ENCODE measurements at regions not wholly inside any gene's neighbourhood (a gene's known extent, or its start where the extent isn't known, plus 50 kb on each side); places are given as distances from the start of the nearest gene placed in this dataset.

DNA sequence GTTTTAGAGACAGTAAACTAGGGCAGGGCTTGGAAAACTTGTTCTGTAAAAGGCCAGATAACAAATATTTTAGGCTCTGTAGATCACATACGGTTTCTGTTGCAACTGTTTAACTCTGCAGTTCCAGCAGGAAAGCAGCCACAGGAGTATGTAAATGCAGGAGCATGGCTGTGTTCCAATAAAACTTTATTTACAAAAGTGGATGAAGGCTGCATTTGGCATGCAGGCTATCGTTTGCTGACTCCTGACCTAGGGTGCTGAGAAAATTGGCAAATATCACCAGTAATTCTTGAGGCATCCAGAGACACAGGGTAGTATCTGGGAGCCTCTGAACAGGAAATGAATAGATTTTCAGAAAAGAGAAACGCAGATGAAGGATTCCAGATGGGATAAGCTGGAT lies 274.0 kb downstream of the MAF start:
- TF ChIP-seq FOSL1 (IDR thresholded peaks at IDR 0.05; ENCODE audit: insufficient read depth, low read depth, low read length), result no peak
- TF ChIP-seq, protein P1, sequence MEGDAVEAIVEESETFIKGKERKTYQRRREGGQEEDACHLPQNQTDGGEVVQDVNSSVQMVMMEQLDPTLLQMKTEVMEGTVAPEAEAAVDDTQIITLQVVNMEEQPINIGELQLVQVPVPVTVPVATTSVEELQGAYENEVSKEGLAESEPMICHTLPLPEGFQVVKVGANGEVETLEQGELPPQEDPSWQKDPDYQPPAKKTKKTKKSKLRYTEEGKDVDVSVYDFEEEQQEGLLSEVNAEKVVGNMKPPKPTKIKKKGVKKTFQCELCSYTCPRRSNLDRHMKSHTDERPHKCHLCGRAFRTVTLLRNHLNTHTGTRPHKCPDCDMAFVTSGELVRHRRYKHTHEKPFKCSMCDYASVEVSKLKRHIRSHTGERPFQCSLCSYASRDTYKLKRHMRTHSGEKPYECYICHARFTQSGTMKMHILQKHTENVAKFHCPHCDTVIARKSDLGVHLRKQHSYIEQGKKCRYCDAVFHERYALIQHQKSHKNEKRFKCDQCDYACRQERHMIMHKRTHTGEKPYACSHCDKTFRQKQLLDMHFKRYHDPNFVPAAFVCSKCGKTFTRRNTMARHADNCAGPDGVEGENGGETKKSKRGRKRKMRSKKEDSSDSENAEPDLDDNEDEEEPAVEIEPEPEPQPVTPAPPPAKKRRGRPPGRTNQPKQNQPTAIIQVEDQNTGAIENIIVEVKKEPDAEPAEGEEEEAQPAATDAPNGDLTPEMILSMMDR (IDR thresholded peaks at IDR 0.05; ENCODE audit: control extremely low read depth in 1 of 3, insufficient read depth in 1 of 3, low read depth in 1 of 3, low read length in 3 of 3), result no peak
- TF ChIP-seq EGR1 (IDR thresholded peaks at IDR 0.05; ENCODE audit: borderline replicate concordance, low read depth, low read length), result no peak
- TF ChIP-seq POLR2AphosphoS5 (IDR thresholded peaks at IDR 0.05; ENCODE audit: low read depth, low read length), result no peak
- no peak for TF ChIP-seq JUN (IDR thresholded peaks at IDR 0.05; ENCODE audit: low read depth, low read length)
- no peak for TF ChIP-seq NRF1 (IDR thresholded peaks at IDR 0.05; ENCODE audit: low read depth, low read length)
- TF ChIP-seq HDAC2 (IDR thresholded peaks at IDR 0.05; ENCODE audit: borderline replicate concordance in 1 of 2, low read depth in 2 of 2, low read length in 2 of 2), result no peak
- no peak for TF ChIP-seq EZH2 (IDR thresholded peaks at IDR 0.05; ENCODE audit: low read depth, low read length, severe bottlenecking)
- TF ChIP-seq POLR2A (IDR thresholded peaks at IDR 0.05; ENCODE audit: control extremely low read depth in 1 of 2, low read depth in 2 of 2, low read length in 2 of 2), result no peak

Data from H1 (cell line).